CD4-positive, alpha-beta T cell treated with Interleukin-17A for 1 hour (primary cell): ENCODE measurements at regions not wholly inside any gene's neighbourhood (a gene's known extent, or its start where the extent isn't known, plus 50 kb on each side); places are given as distances from the start of the nearest gene placed in this dataset.
A peak's percentile ranks its signal among the peaks of the same experiment; 100 is the strongest.
"Not testable (repeated sequence)": the region's sequence is repeated elsewhere in the genome, so short reads cannot be mapped to it uniquely, and the experiment has no call there.

ENCODE experiments used
- DNase-seq: peaks from one replicate; pipeline ENCODE4 v3.0.0-alpha.2; 2020

GRCh38 chr12:31819427-31819826 is 90.6 kb upstream of the AMN1 start:
- no peak for DNase-seq

DNA sequence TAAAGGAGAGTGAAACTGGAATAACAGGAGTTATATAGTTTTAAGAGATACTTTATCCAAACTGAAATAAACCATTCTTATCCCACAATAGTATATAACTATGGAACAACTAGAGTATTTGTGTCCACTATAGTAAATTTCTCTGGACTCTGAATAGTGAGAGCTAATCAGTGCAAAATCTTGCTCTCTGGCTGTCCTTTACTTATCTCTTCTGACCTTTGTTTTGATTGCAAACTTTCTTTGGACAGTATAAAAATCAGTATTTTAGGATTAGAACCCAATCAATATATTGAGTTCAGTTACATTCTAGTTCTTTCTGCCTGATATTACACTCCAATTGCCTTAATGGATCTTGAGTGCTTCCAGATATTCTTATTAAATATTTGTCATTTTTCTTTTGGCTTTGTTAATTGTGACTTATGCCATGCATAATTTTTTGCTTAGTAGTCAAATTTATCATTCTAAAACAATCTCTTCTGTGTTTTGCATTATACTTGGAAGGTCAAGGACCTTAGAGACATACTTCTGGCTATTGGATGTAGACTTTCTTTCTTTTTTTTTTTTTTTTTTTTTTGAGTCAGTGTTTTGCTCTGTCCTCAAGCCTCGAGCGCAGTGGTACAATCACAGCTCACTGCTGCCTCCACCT is 89.9 kb upstream of the AMN1 start:
- no peak for DNase-seq

DNA sequence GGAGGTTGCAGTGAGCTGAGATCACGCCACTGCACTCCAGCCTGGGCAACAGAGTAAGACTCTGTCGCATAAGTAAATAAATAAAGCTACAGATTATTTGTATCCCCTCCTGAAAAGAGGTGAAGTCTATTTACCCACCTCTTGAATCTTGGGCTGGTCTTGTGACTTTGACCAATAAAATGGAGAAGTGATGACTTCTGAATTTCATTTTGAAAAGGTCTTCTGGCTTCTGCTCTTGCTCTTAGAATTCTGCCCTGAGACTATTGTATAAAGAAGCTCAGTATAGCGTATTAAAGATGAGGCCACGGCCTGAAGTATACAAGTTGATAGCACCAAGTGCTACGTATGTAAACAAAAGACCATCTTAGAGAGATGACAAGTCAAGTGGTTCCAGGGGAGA is 88.3 kb upstream of the AMN1 start:
- DNase-seq, result no peak

DNA sequence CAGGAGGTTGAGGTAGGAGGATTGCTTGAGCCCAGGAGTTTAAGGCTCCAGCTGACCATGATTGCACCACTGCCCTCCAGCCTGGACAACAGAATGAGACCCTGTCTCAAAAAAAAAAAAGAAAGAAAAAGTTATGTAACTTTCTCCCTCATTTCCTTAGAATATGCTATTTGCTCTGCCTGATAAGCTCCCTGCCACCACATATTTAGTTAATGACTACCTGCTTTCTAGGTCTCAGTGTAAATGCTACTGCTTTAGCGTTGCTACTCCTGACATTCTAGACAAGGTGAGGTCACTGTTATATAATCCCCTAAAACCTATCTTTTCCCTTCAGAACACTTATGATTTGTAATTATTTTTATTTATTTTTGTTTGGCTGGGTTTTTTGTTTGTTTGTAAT is 86.3 kb upstream of the AMN1 start:
- no peak for DNase-seq

DNA sequence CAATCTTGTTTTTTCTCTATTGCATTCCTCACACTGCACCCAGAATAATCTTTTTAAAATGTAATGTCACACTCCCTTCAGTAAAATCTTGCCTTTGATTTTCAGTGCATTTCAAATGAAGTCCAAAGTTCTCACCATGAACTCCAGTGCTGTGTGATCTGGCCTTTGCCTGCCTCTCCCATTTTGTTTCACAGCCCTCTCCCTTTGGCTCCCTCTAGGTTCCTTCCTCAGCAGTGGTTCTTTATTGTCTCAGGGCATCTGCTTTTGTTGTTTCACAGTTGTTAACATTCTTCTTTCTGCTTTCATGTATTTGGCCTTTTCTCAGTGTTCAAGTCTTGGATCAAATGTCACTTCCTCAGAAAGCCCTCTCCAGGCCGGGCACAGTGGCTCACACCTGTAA is 84.5 kb upstream of the AMN1 start:
- no peak for DNase-seq

- DNase-seq, result no peak
These were observed 78.9 kb upstream of the AMN1 start for GRCh38 chr12:31807773-31808097.

GRCh38 chr12:31807081-31807772 is 78.4 kb upstream of the AMN1 start:
- peak; percentile 41 for DNase-seq

DNA sequence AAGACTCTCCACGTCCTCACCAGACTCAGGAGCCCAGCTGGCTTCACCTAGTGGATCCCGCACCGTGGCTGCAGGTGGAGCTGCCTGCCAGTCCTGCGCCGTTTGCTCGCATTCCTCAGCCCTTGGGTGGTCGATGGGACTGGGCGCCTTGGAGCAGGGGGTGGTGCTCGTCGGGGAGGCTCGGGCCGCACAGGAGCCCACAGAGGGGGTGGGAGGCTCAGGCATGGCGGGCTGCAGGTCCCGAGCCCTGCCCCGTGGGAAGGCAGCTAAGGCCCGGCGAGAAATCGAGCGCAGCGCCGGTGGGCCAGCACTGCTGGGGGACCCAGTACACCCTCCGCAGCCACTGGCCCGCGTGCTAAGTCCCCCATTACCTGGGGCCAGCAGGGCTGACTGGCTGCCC is 76.9 kb upstream of the AMN1 start:
- DNase-seq, result not testable (repeated sequence)

- peak; percentile 16 for DNase-seq
These were observed 75.9 kb upstream of the AMN1 start for GRCh38 chr12:31804707-31805106.

GRCh38 chr12:31804185-31804504 is 75.3 kb upstream of the AMN1 start:
- DNase-seq, result no peak

GRCh38 chr12:31803306-31804184 is 74.7 kb upstream of the AMN1 start:
- DNase-seq, result no peak

DNA sequence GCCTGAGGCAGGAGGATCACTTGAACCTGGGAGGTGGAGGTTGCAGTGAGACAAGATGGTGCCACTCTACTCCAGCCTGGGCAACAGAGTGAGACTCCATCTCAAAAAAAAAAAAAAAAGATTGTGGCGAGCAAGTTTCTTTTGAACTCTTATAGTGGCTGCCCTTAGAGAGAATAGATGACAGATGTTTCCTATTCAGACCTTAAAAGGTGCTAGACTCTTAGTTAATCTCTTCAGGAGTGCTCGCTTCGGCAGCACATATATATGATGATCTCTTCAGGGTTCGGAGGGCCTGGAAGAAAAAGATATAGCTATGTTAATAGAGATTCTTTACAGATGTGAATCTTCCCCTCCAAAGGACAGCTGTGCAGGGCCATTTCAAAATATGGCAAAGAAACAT is 73.1 kb upstream of the AMN1 start:
- DNase-seq, result no peak

GRCh38 chr12:31797230-31797872 is 68.5 kb upstream of the AMN1 start:
- peak; percentile 39 for DNase-seq

DNA sequence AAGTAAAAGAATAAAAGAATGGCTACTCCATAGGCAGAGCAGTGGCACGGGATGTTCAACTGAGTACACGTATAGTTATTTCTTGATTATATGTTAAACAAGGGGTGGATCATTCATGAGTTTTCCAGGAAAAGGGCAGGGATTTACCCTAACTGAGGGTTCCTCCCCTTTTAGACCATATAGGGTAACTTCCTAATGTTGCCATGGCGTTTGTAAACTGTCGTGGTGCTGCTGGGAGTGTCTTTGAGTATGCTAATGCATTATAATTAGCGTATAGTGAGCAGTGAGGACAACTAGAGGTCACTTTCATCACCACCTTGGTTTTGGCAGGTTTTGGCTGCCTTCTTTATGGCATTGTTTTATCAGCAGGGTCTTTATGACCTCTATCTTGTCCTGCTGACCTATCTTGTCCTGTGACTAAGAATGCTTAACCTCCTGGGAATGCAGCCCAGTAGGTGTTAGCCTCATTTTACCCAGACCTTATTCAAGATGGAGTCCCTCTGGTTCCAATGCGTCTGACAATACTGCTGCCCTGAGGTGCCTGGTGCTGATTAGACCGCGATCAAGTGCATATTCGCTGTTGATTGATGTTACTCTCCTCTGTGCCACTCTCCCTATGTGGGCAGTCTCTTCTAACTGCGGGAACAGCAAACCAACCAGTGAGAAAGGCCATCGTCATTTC is 67.6 kb upstream of the AMN1 start:
- DNase-seq, result no peak

DNA sequence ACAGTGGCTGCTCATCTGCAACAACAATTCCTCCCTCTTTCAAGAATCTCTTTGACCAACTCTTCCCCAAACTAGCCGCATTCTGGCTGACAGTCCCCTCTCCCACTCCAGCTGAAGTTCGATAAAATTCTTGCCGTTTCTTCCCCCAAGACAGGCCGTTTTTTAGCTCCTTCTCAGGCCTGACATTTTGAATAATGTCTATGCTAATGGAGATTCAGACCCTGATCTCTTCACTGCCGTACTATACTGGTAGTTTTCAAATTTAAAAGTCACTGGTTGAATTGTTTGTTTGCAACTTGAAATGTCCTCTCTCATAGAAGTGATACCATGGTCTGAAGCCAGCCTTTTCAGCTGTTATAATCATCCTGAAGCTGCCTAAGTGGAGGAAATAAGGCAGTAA is 65.9 kb upstream of the AMN1 start:
- no peak for DNase-seq

- DNase-seq, result peak; percentile 15
These were observed 62.4 kb upstream of the AMN1 start for GRCh38 chr12:31791265-31791664.

- DNase-seq, result no peak
These were observed 61.9 kb upstream of the AMN1 start for GRCh38 chr12:31790759-31791158.

DNA sequence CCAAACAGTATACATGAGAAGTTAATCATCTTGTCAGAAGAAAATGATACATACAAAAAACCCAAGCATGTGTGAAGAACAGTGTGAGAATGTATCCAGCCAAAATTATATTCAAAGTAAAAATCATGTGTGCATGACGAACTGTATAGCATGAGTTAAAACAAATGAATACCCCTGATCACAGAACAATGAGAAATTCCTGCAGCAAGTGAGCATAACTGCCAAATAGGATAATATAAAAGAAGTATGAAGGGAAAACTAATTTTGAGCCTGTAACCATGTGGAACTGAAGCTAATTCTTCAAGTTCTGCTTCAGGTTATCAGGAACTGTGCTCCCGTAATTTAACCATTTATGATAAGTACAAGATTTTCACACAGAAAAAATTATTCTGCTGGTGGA is 56.5 kb upstream of the AMN1 start:
- DNase-seq, result no peak

- no peak for DNase-seq
These were observed 55.3 kb upstream of the AMN1 start for GRCh38 chr12:31783996-31784645.

DNA sequence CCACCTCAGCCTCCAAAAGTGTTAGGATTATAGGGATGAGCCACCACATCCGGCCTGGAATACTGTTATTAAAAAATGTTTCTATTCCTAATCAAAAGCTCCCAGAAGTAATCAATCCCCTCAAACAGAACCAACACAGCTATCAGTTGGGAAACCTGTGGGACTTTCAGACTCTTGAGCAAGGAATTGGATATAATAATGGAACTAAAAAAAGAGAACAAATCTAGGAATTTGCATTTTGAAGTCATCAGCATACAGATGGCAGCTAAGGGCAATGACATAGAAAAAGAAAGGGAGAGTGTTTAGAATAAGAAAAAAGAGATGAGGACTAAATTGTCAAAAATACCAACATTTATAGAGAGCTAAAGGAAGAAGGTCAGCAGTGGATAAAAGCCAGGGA is 54.7 kb upstream of the AMN1 start:
- DNase-seq, result no peak

DNA sequence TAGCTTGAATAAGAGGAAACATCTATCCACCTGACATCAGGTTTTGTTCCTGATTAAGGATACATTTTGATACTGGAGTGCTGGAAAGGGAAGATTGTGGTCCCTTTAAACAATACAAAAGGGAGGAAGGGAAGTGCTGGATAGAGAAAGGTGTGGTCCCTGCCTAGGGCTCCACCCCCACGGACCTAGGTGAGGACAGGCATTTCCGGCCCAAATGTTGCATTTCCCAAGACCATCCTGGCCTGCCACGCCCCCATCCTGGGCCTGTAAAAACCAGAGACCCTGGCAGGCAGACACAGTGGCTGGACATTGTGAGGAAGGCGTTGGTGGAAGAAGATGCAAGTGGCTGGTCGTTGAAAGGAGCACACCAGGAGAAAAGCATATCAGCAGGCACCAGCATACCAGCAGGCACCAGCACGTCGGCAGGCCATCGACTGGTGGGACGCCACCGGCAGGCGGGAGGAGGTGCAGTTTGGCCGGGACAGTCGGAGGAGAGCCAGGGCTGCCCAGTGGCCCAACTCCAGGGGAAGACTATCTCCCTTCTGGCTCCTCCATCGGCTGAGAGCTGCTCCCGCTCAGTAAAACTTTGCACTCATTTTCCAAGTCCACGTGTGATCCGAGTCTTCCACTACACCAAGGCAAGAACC is 53.2 kb upstream of the AMN1 start:
- no peak for DNase-seq

- DNase-seq, result no peak
These were observed 51.3 kb upstream of the AMN1 start for GRCh38 chr12:31780096-31780495.
